H7 (cell line): ENCODE measurements at regions not wholly inside any gene's neighbourhood (a gene's known extent, or its start where the extent isn't known, plus 50 kb on each side); places are given as distances from the start of the nearest gene placed in this dataset.

ENCODE experiments used
- DNase-seq: peaks from one replicate; pipeline ENCODE4 v3.0.0; 2012
- H3K27me3 ChIP-seq: 2 replicates; pipeline ENCODE4 v1.6.0; 2011; ENCODE audit warnings: mild to moderate bottlenecking, low read length; ENCODE audit not compliant: control insufficient read depth, insufficient read depth
- H3K36me3 ChIP-seq: replicated peaks from 2 replicates; pipeline ENCODE4 v1.5.1; 2011; ENCODE audit warnings: low read length; ENCODE audit not compliant: control insufficient read depth, insufficient read depth
- H3K4me3 ChIP-seq: 2 replicates; pipeline ENCODE4 v1.5.1; 2011; ENCODE audit warnings: low read depth, mild to moderate bottlenecking, control low read depth, low read length, moderate library complexity; ENCODE audit not compliant: insufficient read depth

DNA sequence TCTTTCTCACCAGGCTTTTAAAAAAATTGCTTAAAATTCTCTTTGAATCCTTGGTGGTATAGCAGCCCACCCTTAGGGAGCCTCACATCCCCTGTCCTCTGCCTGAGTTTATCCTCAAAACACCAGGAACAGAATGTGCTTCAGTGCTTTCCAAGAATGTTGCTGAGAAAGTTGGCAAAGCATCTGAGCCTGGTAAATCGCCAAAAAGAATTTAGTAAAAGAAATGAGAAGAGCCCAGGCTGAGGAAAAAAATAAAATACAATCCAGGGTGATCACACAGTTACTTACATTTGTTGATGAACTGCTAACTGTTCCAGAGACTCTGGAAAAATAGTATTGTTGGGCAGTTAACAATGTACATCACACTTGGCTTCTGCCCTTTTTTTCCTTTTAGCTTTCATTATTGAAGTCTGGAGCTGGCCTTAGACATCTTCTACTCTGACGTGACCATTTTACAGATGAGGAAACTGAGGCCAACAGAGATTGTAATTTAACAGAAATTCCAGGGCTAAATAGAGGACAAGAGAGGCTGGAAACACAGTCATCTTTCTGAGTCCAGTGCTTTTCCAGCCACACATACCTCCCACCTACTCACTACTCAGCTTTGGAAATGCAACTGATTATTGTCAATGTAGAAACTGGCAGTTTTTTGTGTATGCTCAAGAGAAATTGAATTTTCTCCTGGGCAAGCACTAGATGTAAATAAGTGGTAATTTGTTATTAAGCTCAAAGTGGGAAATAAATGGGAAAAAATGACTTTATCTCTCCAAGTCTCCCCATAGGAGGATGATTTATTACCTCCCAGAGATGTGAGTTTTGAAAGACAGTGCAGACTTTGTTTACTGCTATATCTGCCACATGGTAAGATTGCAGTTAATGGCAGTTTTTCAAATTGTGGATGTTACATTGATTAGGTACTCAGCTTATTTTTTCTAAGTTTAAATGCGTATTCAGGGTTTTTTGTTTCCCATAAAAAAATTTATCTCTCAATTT lies 86.7 kb upstream of the ALDH1A1 start:
- Histone ChIP-seq H3K27me3 (no peaks in the 10 kb centered on the region), H3K4me3 (no peak overlapping the region), H3K36me3 (no peaks in the 10 kb centered on the region)
- no peak for DNase-seq

DNA sequence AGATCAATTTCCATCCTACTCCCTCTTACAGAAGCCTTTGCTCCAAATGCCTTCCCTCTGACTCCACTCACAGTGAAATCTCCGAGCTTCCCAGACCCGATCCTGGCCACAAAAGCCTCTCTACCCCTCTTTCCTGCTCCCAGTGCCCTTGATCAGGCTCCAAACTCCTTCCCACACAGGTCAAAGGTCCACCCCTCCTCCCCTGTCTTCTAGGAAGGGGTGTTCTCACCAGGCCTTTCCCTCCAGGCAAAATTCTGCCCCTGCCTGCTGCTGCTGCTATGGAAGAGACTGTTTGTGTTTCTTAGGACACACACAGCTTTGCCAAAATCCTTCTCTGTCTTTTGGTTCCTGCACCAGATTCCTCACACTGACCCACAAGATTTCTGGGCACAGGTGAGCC lies 85.8 kb upstream of the ALDH1A1 start:
- Histone ChIP-seq H3K36me3 (no peaks in the 10 kb centered on the region), H3K27me3 (no peaks in the 10 kb centered on the region), H3K4me3 (no peak overlapping the region)
- no peak for DNase-seq

DNA sequence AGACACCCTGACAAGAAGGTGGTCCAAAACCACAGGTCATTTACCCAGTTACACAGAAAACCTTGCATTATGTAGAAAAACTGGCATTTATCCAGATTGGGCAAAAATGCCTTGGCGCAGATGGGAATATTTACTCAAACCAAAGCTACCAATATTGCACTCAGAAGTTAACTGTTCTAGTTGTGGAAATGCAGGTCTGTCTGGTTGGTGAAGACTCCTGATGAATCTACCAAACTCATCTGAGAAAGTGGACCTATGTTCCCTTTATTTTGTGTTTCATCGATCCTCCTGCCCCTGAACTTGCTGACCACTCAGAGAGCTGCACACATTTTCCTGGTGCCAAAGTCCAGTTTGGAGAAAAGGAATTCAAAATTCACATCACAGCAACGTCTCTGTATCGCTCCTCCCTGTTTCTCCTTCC lies 85.2 kb upstream of the ALDH1A1 start:
- no peaks in the 10 kb centered on the region for H3K27me3 ChIP-seq
- no peak overlapping the region for H3K4me3 ChIP-seq
- H3K36me3 ChIP-seq = no peaks in the 10 kb centered on the region
- DNase-seq = no peak

DNA sequence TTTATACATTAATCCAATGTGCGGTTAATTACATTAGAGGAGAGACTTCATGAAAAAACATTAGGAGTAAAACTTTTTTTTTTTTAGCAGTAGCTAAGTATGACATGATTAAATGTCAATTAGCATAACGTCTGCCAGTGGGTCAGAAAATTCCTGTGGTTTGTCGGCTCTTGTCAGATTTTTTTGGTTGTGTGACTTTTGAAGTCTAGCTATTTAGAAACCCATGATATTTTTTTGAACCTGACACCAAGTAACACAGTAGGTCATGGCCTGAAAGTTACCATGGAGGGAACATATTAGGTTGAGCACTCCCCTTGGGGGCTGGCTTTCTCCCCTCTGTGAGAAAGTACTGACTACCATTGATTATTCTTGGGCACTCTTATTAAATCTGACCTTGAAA lies 84.8 kb upstream of the ALDH1A1 start:
- H3K27me3 ChIP-seq = no peaks in the 10 kb centered on the region
- H3K36me3 ChIP-seq = no peaks in the 10 kb centered on the region
- no peak overlapping the region for H3K4me3 ChIP-seq
- no peak for DNase-seq

DNA sequence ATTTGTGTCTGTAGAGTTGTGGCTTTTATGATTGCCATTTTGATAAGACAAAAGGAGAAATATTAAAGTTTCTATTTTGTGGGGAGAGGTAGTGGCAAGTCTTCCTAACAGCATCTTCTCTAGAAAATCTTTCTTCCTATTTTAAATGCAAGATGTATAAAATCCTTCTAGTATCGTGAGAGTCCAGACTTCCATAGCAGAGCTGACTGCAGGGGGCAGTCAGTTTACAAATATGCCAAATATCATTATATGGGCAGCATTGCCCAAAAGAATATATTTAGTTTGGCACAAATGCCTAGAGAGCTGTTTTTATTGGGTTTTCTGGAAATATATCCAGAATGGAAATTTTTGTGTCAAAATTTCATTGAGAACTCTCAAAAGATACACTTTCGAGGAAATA lies 82.1 kb upstream of the ALDH1A1 start:
- Histone ChIP-seq H3K4me3 (no peak overlapping the region), H3K27me3 (no peaks in the 10 kb centered on the region), H3K36me3 (no peaks in the 10 kb centered on the region)
- DNase-seq = no peak

DNA sequence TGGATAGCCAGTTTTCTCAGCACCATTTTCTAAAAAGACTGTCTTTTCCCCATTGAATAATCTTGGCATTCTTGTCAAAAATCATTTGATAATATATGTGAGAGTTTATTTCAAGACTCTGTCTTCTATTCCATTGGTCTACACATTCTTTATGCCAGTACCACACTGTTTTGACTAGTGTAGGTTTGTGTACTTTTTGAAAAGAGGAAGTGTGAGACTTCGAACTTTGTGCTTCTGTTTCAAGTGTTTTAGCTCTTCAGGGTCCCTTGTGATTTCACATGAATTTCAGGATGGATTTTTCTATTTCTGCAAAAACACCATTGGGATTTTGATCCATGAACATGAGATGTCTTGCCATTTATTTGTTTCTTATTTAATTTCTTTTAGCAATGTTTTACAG lies 78.5 kb upstream of the ALDH1A1 start:
- Histone ChIP-seq H3K27me3 (no peaks in the 10 kb centered on the region), H3K4me3 (no peak overlapping the region), H3K36me3 (no peaks in the 10 kb centered on the region)
- DNase-seq = no peak

DNA sequence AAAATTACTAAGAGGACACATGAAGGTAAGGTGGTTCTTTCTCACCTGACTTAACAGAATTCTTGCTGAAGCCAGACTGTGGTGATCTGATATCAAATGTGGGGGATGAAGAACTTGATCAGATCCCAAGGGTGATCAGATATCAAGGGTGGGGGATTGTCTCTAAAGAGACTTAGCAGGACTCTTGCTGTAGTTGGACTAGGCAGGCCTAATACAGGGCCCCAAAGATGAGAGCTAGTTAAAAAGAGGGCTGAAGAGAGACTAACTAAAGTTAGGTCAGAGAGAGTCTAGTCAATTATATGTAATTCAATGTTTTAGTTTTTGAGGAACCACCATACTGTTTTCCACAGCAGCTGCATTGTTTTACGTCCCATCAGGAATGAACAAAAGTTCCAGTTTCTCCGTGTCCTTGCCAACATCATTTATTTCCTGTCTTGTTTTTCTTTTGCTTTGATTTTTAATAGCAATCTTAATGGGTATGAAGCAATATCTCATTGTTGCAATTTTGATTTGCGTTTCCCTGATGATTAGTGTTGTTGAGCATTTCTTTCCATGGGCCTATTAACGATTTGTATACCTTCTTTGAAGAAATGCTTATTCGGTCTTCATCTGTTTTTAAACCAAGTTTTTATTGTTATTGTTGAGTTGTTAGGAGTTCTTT lies 77.6 kb upstream of the ALDH1A1 start:
- no peak for DNase-seq
- H3K4me3 ChIP-seq = no peak overlapping the region
- H3K36me3 ChIP-seq = no peaks in the 10 kb centered on the region
- H3K27me3 ChIP-seq = no peaks in the 10 kb centered on the region

DNA sequence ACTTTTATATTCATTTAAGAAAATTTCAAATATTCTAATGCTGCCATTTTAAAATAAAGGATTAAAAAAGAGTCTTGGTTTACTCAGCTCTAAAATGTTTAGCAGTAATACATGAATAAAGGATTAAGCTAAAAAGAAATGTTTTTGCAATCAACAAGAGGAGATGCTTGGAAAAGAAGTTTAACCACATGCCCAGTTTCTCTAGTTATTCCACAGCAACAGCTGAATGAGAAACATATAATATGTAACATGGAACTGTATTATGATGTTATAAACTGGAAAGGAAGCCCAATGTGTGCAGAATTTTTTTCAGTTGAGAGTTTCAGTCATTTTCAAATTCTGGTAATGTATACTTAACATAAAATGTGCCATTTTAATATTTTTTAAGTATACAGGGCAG lies 76.5 kb upstream of the ALDH1A1 start:
- Histone ChIP-seq H3K36me3 (no peaks in the 10 kb centered on the region), H3K27me3 (no peaks in the 10 kb centered on the region), H3K4me3 (no peak overlapping the region)
- no peak for DNase-seq

DNA sequence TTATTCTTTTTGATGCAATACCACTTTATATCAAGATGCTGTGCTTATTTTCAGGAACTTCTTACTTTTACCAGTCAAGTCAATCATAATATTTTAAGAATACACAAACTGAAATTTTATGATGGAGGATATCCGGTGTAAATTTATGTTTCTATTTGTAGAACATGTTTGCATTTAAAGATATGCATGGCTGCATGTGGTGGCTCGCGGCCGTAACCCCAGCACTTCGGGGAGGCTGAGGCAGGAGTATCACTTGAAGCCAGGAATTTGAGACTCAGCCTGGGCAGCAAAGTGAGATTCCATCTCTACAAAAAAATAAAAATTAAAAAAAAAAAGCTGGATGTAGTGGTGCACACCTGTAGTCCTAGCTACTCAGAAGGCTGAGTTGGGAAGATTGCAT lies 73.5 kb upstream of the ALDH1A1 start:
- no peak for DNase-seq
- no peaks in the 10 kb centered on the region for H3K36me3 ChIP-seq
- H3K4me3 ChIP-seq = no peak overlapping the region
- H3K27me3 ChIP-seq = no peaks in the 10 kb centered on the region

DNA sequence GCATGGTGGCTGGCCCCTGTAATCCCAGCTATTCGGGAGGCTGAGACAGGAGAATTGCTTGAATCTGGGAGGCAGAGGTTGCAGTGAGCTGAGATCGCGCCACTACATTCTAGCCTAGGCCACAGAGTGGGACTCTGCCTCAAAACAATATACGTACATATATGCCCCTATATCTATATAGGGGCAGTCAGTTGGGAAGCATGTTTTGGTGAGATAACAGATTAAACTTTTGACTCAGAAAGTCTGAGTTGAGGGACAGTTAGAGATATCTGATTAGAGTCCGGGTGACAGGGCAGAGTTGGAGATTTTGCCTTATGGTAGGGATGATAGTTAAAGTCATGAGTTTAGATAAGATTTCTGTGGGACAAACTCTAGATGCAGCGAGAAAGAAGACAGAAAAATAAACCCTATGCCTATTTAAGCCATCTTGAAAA lies 71.8 kb upstream of the ALDH1A1 start:
- no peak overlapping the region for H3K4me3 ChIP-seq
- no peak for DNase-seq
- H3K36me3 ChIP-seq = no peaks in the 10 kb centered on the region
- no peaks in the 10 kb centered on the region for H3K27me3 ChIP-seq

DNA sequence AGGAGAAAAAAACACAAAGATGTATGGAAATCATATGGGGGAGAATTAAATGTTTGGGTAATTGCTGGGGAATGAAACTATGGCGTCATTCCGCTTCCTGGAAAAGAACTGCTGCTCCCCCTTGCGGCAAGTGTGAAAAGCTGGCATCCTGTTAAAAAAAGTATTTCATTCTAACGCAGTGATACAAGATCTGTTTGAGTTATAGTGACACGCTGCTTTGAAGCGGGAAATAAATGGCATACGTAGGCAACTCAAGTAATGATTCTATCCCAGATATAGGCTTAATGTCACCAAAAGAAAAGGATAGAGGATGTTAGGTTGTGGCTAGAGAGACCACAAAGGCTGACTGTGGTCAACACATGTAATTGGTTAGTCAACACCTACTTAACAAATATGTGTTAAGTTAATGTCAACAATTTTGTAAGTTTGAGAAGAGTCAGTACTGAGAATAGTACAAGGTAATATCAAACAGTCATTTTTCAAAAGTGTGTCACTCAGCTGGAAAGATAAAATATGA lies 70.2 kb upstream of the ALDH1A1 start:
- H3K4me3 ChIP-seq = no peak overlapping the region
- no peaks in the 10 kb centered on the region for H3K36me3 ChIP-seq
- DNase-seq = peak; percentile 10
- H3K27me3 ChIP-seq = no peaks in the 10 kb centered on the region

DNA sequence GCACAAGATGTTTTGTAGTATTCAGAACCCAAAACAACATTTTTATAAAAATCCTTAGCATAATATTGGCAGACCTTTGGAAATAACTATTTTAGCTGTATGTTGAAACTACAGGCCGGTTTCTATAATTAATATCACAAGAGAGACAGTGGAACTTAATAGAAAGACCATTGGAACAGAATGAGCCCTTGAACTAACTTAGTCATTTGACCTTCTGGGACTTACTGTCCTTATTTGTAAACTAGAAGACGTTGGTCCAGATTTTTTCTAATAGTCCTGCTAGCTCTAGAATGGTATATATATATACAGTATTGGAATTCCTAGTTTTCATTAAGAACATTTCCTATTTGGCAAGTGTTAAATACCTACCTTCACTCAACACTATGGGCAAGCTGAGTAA lies 69.5 kb upstream of the ALDH1A1 start:
- Histone ChIP-seq H3K27me3 (no peaks in the 10 kb centered on the region), H3K36me3 (no peaks in the 10 kb centered on the region), H3K4me3 (no peak overlapping the region)
- DNase-seq = no peak

DNA sequence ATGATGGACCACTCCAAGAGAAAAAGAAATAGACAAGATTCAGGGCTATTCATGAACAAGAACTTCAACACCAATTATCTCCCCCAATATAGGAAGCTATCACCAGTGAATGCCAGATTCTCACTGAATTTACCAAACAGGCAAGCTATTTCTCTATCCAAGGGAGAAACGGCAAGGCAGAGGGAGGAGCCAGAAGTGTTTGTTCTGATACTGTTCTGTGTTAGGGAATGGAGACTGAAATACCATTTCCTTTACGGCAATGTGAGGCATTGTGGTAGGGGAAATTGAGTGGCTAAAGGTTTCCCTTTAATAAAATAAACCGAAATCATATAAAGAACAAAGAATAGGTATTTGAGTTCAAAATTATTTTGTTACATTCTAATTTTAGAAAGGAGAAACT lies 68.0 kb upstream of the ALDH1A1 start:
- no peaks in the 10 kb centered on the region for H3K36me3 ChIP-seq
- H3K4me3 ChIP-seq = no peak overlapping the region

DNA sequence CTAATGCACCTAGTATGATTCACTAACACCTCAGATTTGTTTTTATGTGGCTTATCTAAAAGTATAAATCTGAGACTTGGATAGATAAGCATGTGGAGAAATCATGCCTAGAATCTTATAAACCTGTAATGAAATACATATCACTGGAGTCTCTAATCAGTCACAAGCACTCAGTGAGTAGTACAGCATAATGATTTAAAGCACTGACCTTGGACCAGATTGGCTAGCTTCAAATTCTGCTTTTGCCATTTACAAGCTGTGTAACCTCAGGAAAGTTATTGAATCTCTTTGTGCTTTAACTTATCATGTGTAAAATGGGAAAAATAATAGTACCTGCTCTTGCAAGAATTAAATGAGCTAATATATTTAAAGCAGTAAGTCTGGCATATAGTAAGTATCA lies 61.2 kb upstream of the ALDH1A1 start:
- no peak for DNase-seq
- Histone ChIP-seq H3K4me3 (no peak overlapping the region), H3K36me3 (no peaks in the 10 kb centered on the region), H3K27me3 (no peaks in the 10 kb centered on the region)

More for the DNA sequence above, 68.0 kb upstream of the ALDH1A1 start:
- no peak for DNase-seq
- H3K27me3 ChIP-seq = no peaks in the 10 kb centered on the region

DNA sequence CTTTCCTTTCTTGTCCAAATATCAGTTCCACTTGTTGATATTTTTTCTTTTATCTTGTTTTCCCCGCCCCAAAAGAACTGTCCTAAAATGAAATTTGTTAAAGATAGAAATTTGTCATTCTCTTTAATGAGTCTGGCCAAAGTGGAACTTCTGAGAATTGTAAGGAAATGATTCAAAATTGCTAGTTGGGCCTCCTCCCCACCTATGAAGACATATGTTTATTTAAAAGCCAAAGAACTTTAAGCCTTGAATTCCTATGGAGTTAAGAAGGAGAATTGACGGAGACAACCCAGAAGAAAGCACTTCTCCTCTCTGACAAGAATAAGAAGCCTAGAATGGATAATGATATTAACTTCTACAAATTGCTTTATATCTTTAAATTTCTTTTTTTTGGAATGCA lies 59.1 kb upstream of the ALDH1A1 start:
- H3K4me3 ChIP-seq = no peak overlapping the region
- H3K27me3 ChIP-seq = no peaks in the 10 kb centered on the region
- DNase-seq = no peak
- no peaks in the 10 kb centered on the region for H3K36me3 ChIP-seq
